ENCODE measurements at regions not wholly inside any gene's neighbourhood (a gene's known extent, or its start where the extent isn't known, plus 50 kb on each side); places are given as distances from the start of the nearest gene placed in this dataset.
"Not testable (repeated sequence)": the region's sequence is repeated elsewhere in the genome, so short reads cannot be mapped to it uniquely, and the experiment has no call there.

GRCh38 chr1:198411240-198411639, 129.2 kb downstream of the ATP6V1G3 start:
- no peak for DNase-seq (ENCODE audit: low read depth)

- no peak for DNase-seq (ENCODE audit: low read depth)
Measured at GRCh38 chr1:198408716-198409115, 131.8 kb downstream of the ATP6V1G3 start.

- not testable (repeated sequence) for DNase-seq (ENCODE audit: low read depth)
Measured at GRCh38 chr1:198404632-198405031, 135.8 kb downstream of the ATP6V1G3 start.

- no peak for DNase-seq (ENCODE audit: low read depth)
Measured at GRCh38 chr1:198400063-198400462, 140.4 kb downstream of the ATP6V1G3 start.

GRCh38 chr1:198399452-198399851, 141.0 kb downstream of the ATP6V1G3 start:
- no peak for DNase-seq (ENCODE audit: low read depth)

GRCh38 chr1:198397208-198397808, 143.2 kb downstream of the ATP6V1G3 start:
- no peak for DNase-seq (ENCODE audit: low read depth)

- DNase-seq (ENCODE audit: low read depth), result no peak
Measured at GRCh38 chr1:198391393-198392020, 149.0 kb downstream of the ATP6V1G3 start.

GRCh38 chr1:198387587-198387986, 152.9 kb downstream of the ATP6V1G3 start:
- DNase-seq (ENCODE audit: low read depth), result no peak

GRCh38 chr1:198380275-198380674, 160.2 kb downstream of the ATP6V1G3 start:
- no peak for DNase-seq (ENCODE audit: low read depth)

- DNase-seq (ENCODE audit: low read depth), result no peak
Measured at GRCh38 chr1:198377702-198378101, 162.8 kb downstream of the ATP6V1G3 start.

- no peak for DNase-seq (ENCODE audit: low read depth)
Measured at GRCh38 chr1:198374288-198374687, 166.2 kb downstream of the ATP6V1G3 start.

- peak; percentile 45 for DNase-seq (ENCODE audit: low read depth)
Measured at GRCh38 chr1:198373376-198373775, 167.1 kb downstream of the ATP6V1G3 start.
